ENCODE measurements at regions not wholly inside any gene's neighbourhood (a gene's known extent, or its start where the extent isn't known, plus 50 kb on each side); places are given as distances from the start of the nearest gene placed in this dataset.

- no peak for TF ChIP-seq PBX3 (IDR thresholded peaks at IDR 0.05)
- no peak for TF ChIP-seq MAFK (IDR thresholded peaks at IDR 0.05; ENCODE audit: partially characterized antibody)
- no peak for TF ChIP-seq CTCF (IDR thresholded peaks at IDR 0.05)
- TF ChIP-seq KDM5A (IDR thresholded peaks at IDR 0.05) = no peak
These were observed 849.6 kb upstream of the MAP3K7 start for GRCh38 chr6:91436448-91436847.
